T-helper 9 cell (primary cell): ENCODE measurements at regions not wholly inside any gene's neighbourhood (a gene's known extent, or its start where the extent isn't known, plus 50 kb on each side); places are given as distances from the start of the nearest gene placed in this dataset.
A peak's percentile ranks its signal among the peaks of the same experiment; 100 is the strongest.
"Not testable (repeated sequence)": the region's sequence is repeated elsewhere in the genome, so short reads cannot be mapped to it uniquely, and the experiment has no call there.

Experiments used
- DNase-seq: peaks from one replicate; pipeline ENCODE4 v3.0.0-alpha.2; 2020

DNA sequence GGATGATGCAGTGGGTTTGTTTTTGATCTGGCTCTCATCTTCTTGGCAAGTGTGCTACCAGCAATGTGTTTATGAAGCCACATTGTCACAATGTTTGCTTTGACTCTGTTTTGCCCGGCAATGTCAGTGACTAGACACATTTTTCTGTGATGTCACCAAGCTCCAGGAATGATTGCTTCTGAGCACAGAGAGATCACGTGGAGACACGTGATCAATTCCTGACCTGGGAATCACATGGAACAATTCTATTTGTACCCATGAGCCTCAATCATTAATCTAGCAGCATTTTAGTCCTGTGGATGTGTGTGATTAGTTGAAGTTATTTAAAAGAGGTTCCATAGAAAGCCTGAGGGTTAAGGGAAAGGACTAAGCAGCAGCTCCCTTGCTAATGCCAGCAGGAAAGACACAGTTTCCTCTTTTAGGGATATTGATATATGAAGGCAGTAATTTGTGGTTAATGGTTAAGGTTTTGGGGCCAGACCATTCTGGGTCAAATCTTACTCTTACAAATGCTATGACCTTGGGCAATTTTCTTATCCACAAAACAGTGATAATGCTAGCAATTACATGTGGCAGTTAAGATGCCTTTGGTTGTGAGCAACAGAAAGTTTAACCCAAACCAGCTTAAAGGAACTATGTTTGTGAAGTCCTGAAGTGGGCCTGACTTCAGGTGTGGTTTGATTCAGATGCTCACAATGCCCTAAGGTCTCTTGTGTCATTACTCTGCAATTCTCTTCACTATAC lies 59.0 kb downstream of the FASLG start:
- no peak for DNase-seq

DNA sequence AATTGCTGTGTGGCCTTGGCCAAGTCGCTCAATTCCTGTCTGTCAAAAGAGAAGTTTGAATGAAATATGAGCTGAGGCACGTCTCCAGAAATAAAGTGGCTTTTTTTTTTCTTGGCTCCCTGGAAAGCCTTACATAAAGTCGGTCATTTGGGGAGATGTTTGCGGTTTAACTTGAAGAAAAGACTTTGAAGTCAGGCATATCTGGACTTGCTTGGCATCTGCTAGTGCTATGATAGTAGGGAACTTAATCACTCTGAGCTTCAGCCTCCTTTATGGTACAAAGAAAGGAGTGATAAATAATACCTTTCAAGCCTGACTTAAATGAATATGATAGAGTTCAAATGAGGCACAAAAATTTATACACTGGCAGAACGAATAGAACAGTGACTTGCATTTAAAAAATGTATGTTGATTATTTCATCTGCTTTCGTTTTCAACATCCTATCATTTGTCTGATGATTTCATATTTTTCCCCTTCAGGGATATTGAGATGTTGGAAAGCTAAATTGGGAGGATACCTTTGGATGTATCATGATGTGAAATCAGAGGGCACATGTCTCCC lies 60.2 kb downstream of the FASLG start:
- no peak for DNase-seq

DNA sequence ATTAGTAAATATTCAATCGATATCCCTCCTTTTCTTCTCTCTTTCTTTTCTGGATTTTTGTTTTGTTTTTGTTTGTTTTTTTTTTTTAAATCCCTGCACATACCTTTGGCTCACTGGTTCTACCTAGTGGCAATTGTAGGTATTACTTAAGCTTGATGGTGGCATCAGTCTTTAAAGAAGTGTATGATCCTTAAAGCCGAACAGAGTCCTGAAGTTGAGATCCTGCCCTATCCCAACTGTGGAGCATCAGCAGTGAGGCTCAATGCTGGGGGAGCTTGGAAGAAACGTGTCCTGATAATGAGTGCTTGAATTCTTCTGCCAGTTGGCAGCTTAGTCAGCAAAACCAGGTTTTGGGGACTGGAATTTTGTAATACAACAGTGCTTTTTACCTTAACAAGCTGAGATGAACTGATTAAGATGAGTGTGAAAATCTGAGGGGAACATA lies 60.8 kb downstream of the FASLG start:
- DNase-seq: no peak

DNA sequence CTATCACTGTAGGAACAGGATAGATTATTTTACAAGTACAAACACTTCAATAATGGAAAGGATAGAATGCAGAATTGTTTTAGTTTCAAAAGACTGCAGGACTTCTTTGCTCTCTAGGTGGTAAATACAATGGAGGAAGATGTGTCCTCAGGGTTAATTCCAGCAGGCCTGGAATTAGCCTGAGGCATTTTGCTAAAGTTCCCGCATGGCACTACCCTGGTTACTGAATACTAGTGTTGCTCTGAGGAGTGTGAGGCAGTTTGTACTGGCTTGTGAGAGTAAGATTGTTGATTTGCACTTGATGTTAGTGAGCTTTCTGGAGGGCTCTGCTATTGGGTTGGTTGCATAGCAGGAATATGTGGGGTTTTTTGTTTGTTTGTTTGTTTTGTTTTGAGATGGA lies 61.4 kb downstream of the FASLG start:
- DNase-seq: no peak

DNA sequence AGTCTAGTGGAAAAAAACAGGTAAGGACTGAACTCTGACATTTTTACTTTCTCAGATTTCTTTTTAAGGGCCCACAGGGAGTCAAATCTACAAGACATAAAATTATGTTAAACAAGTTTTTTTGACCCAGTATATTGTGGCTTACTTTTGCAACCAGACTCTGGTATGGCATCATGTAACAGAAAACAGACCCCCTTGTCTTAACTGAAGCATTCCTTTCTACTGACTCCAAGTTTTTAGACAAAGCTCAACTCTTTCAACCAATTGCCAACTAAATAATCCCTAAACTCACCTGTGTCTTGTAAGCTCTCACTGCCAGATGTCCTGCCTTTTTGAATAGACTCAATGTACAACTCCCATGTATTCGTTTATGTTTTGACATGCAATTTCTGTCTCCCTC lies 64.3 kb downstream of the FASLG start:
- DNase-seq: no peak

DNA sequence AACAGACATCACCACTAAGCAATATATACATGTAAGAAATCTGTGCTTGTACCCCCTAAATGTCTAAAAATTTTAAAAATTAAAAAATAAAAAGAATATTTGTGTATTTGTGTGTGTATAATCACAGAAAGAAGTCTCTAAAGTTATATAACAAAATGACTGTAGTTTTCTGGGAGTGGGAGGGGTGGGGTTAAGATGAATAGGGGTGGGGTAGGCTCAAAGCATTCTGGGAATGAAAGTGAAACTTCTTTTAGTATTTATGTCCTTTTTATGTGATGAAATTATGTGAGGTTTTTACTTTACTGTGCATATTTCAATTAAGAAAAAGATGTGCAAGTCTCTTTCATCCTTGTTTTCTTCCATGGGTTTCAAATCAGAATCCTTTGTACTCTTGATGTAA lies 65.3 kb downstream of the FASLG start:
- DNase-seq: no peak

DNA sequence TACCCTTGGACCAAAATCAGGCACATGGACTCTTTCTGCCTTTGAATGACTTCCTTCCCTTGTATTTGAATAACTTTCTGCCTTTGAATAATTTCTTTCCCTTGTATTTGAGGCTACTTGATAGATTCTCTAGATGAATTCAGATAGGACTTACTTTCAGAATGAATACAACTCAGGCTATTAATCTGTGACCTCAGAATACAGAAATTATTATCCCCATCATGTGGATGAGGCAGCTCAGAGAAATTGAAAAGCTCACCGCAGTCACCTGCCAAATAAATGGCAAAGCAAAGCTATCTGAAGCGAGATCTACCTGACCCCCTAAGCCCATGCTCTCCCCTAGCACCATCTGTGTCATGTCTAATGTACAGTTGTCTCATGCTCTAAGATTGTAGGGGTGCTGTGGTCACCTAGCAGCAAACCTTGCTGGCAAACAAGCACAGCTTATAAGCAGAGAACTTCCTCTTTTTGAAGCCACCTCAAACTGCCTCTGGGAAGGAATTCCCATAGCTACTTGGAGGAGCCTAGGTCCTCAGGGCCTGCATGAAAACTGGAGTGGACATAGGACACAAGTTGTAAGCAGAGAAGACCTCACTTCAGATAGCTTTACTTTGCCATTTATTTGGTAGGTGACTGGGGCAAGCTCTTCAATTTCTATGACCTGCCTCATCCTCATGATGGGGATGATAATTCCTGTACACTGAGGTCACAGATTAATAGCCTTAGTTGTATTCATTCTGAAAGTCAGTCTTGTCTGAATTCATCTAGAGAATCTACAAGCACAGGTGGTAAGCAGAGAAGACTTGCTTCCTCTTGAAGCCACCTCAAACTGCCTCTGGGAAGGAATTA lies 66.1 kb downstream of the FASLG start:
- no peak for DNase-seq

DNA sequence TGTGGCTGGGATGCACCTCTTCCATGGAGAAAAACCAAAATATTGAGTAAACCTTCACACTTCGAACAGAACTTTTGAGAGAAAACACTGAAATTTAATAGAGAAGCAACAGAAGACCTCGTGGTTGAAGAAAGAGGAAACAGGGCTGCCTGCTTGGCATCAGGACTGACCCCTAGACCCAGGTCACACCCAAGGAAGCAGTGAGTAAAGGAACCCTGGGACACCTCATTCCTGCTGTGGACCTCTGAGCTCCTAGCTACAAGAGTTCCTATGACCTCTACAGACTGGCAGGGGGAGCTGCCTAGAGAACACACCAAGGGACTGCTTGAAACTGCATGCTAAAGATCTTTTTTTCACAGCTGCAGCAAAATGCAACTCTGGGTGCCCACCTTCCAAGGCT lies 67.8 kb downstream of the FASLG start:
- DNase-seq: no peak

DNA sequence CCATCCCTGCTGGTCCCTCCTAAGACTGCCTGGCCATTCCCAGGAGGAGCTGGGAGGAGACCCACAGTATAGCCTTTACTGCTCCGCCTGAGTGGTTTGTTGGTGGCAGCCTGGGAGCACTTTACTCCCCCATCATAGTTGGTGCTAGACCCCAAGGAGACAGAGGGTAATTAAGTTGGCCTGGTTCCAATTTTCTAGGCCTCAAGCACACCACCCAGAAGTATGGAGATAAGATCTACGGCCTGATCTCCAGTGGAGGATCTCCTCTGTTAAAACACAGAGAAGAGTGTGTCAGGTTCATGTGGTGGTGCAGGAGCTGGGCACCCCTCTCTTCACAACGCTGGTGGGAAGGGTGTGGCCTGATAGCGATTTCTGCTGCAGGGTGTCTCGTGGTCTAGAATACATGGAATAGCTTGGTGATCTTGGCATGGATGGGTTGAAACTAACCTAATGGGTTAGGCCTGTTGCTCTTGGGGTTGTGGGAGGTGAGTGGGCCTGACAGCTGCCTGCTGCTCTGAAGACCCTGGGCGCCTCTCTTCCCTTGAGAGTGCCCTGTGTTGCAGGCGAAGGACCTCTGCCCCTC lies 68.5 kb downstream of the FASLG start:
- no peak for DNase-seq

DNA sequence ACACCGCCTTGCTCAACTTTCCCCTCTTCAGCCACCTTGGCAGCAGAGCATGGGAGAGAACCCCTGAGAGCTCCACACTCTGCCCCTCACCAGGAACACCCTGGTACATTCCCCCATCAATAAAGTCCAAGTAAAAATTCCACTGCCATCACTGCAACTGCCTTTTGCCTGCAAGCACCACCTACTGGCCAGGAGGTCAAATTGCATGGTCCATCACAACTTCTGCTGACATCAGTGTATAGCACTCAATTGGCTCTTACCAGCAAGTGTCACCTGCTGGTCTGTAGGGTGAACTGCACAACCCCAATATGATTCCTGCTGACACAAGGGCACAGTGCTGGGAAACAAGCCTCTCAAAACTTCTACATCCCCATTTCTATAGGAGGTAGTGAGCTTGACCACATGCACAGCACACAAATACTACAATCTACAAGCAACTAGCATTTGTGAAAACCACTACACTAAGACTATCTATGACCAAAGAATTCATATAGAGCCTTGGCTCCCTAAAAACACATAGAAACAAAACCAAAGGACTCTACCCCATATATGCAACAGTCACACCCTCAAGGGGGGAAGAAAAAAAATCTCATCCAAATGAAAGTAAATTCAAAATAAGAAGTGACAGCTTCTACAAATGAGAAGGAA lies 69.2 kb downstream of the FASLG start:
- DNase-seq: no peak

DNA sequence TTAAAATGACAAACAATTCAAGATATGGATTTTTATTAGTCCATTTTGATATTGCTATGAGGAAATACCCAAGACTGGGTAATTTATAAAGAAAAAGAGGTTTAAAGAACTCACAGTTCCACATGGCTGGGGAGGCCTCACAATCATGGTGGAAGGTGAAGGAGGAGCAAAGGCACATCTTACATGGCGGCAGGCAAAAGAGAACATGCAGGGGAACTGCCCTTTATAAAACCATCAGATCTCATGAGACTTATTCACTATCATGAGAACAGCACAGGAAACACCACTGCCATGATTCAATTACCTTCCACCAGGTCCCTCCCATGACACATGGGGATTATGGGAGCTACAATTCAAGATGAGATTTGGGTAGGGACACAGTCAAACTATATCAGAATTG lies 69.8 kb downstream of the FASLG start:
- DNase-seq: not testable (repeated sequence)

DNA sequence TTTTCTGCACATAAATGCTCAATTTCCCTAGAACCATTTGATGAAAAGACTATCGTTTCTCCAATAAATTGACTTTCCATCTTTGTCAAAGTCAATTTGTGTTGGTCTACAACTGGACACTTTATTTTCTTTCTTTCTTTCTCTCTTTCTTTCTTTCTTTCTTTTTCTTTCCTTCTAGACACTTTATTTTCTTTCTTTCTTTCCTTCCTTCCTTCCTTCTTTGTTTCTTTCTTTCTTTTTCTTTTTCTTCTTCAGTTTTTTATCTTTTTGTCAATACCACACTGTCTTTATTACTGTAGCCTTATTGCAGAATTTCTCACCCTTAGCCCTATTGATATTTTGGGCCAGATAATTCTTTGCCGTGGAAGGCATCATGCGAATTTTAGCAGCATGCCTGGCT lies 73.5 kb downstream of the FASLG start:
- no peak for DNase-seq

DNA sequence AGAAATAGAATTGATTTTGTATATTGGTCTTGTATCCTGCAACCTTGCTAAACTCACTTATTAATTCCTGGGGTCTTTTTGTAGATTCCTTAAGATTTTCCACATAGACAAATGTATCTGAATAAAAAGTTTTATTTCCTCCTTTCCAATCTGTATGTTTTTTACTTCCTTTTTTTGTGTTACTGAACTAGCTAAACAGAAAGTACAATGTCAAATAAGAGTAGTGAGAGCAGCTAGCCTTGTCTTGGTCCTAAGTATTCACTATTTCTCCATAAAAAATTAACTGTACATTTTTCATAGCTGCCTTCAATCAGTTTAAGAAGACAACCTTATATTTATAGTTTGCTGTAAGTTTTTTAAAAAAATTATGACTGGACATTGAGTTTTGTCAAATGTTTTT lies 74.9 kb downstream of the FASLG start:
- DNase-seq: no peak

DNA sequence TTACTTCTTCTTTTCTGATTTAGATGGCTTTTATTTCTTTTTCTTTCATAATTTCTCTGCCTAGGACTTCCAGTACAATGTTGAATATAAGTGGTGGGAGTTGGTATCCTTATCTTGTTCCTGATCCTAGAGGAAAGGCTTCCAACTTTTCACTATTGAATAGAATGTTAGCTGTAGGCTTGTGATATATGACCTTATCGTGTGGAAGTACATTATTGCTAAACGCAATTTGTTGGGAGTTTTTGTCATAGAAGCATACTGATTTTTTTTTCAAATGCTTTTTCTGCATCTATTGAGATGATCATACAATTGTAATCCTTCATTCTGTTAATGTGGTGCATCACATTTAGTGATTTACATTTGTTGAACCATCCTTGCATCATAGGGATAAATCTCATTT lies 79.5 kb downstream of the FASLG start:
- DNase-seq: no peak

DNA sequence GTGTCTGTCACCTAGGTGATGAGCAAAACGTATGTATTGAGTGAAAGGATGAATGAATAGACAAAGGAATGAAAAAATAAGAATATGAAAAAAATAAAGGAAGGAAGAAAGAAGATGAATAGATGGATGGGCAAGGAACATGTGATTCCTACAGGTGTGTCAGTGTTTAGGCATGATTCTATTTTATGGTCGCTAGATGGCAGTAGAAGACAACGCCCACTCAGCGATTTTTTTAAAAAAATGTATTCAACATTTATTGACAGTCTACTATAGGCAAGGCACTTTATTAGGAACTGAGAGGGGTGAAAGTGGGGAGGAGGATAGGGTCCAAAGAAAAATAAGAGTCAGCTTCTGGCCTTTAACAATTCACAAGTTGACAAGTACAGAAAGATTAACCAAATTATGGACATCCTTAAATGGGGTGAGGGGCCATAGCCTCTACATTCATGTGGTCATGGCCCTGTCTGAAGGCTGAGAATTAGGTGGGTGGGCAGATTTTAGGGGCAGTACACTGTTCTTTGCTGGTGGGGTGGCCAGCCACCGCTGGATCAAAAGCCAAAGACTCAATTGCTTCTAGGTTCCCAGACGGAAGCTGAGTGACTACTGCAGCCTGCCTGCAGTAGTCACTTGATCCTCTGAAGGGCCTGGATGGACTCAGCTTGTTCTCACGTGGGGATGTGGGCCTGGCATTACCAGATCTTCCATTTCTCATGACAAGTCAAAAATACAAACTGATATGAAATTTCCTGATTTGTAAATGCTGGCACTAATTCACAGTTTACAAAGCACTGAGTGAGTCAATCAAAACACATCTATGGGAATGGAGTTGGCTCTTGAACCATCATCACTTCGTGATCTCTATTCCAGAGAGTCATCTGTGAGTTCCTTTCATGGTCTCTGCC lies 83.9 kb downstream of the FASLG start:
- no peak for DNase-seq

DNA sequence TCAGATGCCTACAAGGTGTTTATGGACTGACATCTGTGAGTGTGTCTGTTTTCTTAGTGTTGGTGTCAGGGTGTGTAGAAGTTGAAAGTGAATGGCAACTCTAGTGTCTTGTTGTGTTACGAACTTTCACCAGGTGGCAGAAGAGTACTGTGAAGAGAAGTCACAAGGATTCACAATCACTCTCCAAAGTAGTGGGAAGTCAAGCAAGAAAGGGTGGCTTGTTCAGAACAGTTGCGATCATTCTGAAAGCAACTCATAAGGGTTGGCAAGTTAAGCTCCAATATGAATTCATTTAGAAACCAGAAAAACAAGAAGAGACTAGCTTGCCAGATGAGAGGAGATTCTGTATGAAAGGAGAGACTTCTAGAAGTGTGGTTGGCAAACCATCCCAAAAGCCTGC lies 86.1 kb downstream of the FASLG start:
- DNase-seq: no peak

DNA sequence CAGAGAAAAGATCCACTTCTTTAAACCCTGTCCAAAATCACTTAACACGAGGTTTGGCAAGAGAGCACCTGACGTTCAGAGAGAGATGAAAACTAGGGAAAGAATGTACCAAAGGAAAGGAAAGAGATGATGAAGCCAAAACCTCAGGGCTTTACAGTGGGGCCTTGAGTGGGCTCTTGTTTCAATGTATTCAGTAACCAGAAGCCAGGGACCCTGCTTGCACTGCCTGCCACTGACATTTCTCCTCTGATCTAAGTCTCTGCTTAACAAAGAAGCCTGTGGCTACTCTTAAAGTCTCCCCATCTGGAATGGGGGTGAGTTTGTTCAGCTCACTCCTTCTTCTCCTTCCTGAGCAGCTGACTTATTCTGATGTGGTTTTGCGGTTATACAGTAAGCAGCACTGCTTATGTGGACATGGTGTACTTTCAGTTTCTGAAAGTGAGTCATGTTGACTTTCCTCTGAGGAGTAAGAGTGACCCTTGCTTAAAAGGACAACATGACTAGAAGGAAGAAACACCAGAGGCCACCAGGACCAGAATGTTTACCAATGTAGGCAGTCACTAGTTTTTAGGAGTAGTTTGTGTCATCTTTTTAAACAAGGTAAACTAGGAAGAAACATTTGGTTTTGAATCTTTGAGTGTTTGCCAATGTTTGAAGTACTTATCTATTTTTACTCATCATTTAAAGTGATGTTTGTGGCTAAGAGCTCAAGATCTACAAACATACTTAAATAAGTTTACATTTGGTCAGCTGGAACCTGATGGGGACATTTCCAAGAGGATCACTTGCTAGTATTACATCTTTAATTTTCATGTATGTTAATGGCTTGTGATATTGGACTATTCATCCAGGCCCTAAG lies 87.4 kb downstream of the FASLG start:
- DNase-seq: peak; percentile 6

DNA sequence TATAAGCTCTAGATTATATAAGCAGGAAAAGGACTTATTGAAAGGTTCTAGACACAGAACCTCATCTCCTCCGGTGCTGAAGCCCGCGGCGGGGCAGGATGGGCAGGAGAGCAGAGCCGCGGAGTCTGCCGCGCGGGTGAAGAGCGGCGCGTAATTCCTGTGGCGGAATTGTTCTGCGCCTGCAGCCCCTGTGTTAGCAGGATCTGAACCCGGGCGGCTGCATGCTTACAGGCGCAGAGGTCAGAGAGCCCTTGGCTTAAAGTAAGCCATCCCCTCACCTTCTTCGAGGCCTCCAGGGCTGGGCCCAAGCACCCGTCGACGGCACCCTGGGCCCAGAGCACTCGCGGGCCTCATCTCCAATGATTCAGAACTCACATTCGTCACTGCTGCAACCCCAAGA lies 89.3 kb downstream of the FASLG start:
- no peak for DNase-seq

DNA sequence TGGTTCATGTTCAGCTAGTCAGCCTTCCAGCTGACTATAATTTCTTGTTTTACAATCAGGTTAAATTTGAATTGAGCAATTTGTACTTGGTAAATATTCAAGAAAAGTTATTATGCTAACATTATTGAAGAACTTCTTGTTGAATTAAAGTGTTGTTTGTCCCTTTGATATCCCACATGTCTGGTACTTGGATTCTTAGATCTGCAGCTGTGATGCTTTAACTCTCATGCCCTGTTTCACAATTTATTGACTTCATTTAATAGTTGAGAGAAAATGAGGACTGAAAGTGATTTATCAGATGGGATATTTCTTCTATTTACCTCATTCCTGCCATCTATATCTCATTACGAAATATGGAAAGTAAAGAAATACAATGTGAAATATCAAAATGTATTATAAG lies 92.8 kb downstream of the FASLG start:
- DNase-seq: no peak

DNA sequence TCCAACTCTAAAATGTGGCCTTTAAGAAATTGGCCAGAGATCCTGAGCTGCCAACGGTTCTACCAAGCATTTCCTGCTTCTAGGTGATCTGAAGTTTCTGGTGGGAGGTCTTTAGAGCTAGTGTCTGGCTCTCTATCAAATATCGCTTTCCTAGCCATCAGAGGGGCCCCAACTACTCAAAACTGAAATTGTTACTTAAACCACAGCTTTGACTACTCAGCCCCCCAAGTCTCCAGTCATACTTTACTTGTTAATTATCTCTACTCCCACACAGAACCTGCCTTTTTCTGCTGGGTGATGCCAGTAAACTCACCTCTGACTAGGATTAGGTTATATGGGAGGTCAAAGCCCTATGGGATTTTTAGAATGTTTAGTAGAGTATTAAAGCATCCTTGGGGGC lies 95.1 kb downstream of the FASLG start:
- DNase-seq: no peak

DNA sequence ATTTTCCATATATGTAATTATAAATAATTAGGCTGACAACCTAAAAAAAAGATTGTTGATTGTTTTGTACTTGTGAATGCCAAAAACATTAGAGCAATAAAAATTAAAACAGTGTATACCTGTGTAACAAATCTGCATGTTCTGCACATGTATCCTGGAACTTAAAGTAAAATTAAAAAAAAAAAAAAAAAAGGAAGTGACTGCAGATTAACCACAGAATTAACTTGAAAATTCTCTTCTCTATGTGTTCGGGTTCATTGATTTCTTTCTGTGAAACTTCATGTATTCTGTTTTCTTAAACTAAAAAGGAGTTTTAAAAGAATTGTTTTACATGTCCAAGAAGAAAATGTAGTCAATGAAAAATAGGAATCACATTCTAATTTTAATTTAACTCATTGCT lies 95.7 kb downstream of the FASLG start:
- DNase-seq: no peak
